ENCODE measurements at regions not wholly inside any gene's neighbourhood (a gene's known extent, or its start where the extent isn't known, plus 50 kb on each side); places are given as distances from the start of the nearest gene placed in this dataset.

DNA sequence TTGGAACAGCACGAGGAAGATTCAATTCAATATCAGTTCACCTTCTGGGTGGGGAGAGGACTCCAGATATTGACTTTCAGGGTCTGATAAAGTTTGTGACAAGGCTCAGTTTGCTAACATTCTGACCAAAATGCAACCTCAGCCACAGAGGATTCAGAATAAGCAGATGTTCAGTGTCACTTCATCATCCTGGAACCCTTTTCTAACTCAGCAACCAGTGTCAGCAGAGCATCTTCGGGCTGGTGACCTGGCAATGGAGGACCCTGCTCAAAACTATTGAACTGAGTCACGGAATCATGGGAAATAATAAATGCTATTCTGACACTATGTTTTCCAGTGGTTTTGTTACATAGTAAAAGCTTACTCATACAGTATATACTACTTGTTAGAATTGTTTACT lies 433.4 kb upstream of the CFAP20DC start:
- TF ChIP-seq, protein P1, sequence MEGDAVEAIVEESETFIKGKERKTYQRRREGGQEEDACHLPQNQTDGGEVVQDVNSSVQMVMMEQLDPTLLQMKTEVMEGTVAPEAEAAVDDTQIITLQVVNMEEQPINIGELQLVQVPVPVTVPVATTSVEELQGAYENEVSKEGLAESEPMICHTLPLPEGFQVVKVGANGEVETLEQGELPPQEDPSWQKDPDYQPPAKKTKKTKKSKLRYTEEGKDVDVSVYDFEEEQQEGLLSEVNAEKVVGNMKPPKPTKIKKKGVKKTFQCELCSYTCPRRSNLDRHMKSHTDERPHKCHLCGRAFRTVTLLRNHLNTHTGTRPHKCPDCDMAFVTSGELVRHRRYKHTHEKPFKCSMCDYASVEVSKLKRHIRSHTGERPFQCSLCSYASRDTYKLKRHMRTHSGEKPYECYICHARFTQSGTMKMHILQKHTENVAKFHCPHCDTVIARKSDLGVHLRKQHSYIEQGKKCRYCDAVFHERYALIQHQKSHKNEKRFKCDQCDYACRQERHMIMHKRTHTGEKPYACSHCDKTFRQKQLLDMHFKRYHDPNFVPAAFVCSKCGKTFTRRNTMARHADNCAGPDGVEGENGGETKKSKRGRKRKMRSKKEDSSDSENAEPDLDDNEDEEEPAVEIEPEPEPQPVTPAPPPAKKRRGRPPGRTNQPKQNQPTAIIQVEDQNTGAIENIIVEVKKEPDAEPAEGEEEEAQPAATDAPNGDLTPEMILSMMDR (IDR thresholded peaks at IDR 0.05) = no peak

DNA sequence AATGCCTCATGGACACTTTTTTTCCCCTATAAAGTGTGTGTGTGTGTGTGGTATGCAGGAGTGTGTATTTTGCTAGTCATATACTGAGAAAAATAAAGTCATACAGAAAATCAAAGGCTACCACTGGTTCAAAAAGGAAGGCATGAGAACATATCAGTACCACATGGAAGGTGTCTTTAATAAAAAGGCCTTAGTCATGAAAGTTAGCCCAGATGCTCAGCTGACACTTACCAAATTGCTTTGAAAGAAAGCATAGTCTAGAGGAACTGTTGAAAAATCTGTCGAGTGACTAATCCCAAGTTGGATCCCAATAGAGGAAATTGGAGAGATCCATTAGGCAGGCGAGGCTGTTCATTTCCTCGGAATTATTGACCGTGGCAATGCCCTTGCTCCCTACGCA lies 432.9 kb upstream of the CFAP20DC start:
- H3K36me3 ChIP-seq = no peaks in the 10 kb centered on the region
- DNase-seq (ENCODE audit: low spot score) = no peak
- no peaks in the 10 kb centered on the region for H3K9me3 ChIP-seq
- no peak overlapping the region for H3K4me3 ChIP-seq
- ATAC-seq (ENCODE audit: insufficient number of reproducible peaks, low FRiP score, low read depth) = no peak
- H3K27ac ChIP-seq = no peak overlapping the region
- TF ChIP-seq, protein P1 (IDR thresholded peaks at IDR 0.05) = no peak
- H3K4me1 ChIP-seq (ENCODE audit: control insufficient read depth in 1 of 2, low read depth in 2 of 2) = no peaks in the 10 kb centered on the region
- no peaks in the 10 kb centered on the region for H3K27me3 ChIP-seq (replicated peaks; ENCODE audit: insufficient read depth)

More for the DNA sequence above, 433.4 kb upstream of the CFAP20DC start:
- Histone ChIP-seq H3K9me3 (no peaks in the 10 kb centered on the region), H3K27ac (no peak overlapping the region), H3K27me3 (replicated peaks; ENCODE audit: insufficient read depth) (no peaks in the 10 kb centered on the region), H3K4me3 (no peak overlapping the region), H3K36me3 (no peaks in the 10 kb centered on the region), H3K4me1 (ENCODE audit: control insufficient read depth in 1 of 2, low read depth in 2 of 2) (no peaks in the 10 kb centered on the region)
- ATAC-seq (ENCODE audit: insufficient number of reproducible peaks, low FRiP score, low read depth) (no peak), DNase-seq (ENCODE audit: low spot score) (no peak)

DNA sequence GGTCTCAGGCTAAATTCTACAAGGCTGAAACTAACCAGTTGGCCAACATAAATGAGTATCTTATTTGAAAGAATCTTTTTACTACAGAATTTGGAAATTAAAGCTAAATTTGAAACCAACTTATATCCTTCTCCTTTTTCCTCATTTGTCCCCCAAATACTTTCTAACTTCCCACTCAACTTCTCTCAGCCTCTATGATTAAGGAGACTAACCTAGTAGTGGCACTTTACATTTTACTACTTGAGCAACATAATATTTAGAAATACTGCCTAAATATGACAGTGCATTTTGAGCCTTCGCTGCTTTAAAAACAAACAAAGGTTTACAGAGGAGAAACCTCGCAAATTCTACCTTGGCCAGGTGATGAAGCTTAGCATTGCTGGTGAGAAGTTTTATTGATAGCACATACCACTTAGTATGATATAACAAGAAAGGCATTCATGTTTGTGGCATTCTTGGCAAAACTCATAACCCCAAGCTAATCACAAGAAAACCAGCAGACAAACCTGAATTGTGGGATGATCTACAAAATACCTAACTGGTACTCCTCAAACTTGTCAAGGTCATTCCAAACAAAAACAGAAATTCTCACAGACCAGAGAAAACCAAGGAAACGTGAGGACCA lies 432.1 kb upstream of the CFAP20DC start:
- no peaks in the 10 kb centered on the region for H3K36me3 ChIP-seq
- TF ChIP-seq, protein P1 (IDR thresholded peaks at IDR 0.05) = no peak
- no peak for ATAC-seq (ENCODE audit: insufficient number of reproducible peaks, low FRiP score, low read depth)

DNA sequence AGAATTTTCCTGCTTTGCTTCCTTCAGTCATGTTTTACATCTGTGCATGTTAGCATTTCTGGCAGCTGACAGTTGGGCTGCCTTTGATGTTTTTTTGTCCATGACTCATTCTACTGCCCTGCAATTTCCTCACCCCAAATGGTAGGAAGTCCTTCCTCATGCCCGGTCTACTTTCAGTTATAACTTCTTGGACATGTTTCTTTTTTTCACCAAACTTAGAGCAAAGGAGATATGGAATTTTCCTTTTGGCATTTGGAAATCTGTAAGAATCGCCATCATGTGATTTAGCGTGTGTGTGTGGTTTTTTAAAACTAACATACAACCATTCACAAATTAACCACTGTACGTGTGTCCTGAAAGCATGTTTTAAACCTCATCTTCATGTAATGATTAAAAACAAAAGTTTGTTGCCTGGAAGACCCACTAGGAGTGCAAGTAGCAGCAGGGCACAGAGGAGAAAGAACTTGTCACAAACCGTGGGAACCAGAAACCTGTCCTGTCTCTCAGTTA lies 430.7 kb upstream of the CFAP20DC start:
- Histone ChIP-seq H3K36me3 (no peaks in the 10 kb centered on the region), H3K27me3 (replicated peaks; ENCODE audit: insufficient read depth) (no peaks in the 10 kb centered on the region), H3K9me3 (no peaks in the 10 kb centered on the region), H3K27ac (no peak overlapping the region), H3K4me1 (ENCODE audit: control insufficient read depth in 1 of 2, low read depth in 2 of 2) (no peaks in the 10 kb centered on the region), H3K4me3 (no peak overlapping the region)
- ATAC-seq (ENCODE audit: insufficient number of reproducible peaks, low FRiP score, low read depth) = no peak
- TF ChIP-seq, protein P1 (IDR thresholded peaks at IDR 0.05) = no peak
- DNase-seq (ENCODE audit: low spot score) = no peak

More for the DNA sequence above, 432.1 kb upstream of the CFAP20DC start:
- Histone ChIP-seq H3K27me3 (replicated peaks; ENCODE audit: insufficient read depth) (no peaks in the 10 kb centered on the region), H3K4me1 (ENCODE audit: control insufficient read depth in 1 of 2, low read depth in 2 of 2) (no peaks in the 10 kb centered on the region), H3K27ac (no peak overlapping the region), H3K4me3 (no peak overlapping the region), H3K9me3 (no peaks in the 10 kb centered on the region)
- DNase-seq (ENCODE audit: low spot score) = no peak

DNA sequence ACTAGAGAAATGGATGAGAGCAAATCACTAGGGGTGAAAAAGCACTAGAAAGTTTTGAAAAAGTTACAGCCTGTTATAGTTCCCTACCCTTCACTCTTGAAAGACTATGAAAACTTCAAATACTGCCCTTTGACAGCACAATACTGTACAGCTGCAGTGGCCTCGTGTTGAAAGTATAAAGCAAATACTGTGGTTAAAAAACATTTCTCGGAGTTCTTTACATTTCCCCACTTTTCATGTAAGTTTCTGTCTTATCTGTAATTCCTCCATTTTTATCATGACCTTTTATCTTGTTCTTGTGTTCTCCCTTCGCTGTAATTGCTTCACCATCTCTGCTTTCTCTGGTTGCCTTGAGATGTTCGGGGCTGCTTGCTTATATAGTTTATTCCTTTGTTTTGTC lies 423.8 kb upstream of the CFAP20DC start:
- ATAC-seq (ENCODE audit: insufficient number of reproducible peaks, low FRiP score, low read depth) (no peak), DNase-seq (ENCODE audit: low spot score) (no peak)
- H3K27ac ChIP-seq = no peak overlapping the region
- H3K27me3 ChIP-seq (replicated peaks; ENCODE audit: insufficient read depth) = no peaks in the 10 kb centered on the region
- TF ChIP-seq, protein P1 (IDR thresholded peaks at IDR 0.05) = no peak
- no peak overlapping the region for H3K4me3 ChIP-seq
- no peaks in the 10 kb centered on the region for H3K4me1 ChIP-seq (ENCODE audit: control insufficient read depth in 1 of 2, low read depth in 2 of 2)
- H3K9me3 ChIP-seq = no peaks in the 10 kb centered on the region
- H3K36me3 ChIP-seq = no peaks in the 10 kb centered on the region
